ENCODE measurements at regions not wholly inside any gene's neighbourhood (a gene's known extent, or its start where the extent isn't known, plus 50 kb on each side); places are given as distances from the start of the nearest gene placed in this dataset.

DNA sequence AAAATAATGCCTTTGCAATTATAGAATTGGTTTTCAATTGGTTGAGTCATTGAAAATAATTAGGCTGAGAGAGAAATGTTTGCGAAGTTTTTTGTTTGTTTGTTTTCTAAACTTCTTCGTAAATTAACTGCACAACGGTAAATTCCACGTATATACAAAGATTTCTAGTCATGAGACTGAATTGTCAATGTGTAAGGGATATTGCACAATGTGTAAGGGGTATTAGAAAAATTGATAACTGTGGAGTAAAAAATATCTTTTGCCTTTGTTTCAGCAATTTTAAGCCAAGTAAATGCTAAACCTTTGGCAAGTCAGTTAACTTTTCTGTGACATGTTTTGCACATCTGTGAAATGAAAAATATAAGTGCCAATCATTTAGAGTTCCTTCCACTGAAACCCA lies 606.0 kb downstream of the TMEM182 start:
- Histone ChIP-seq H3K27me3 (ENCODE audit: control insufficient read depth, insufficient read depth, low read length) (no peaks in the 10 kb centered on the region), H3K4me3 (ENCODE audit: low read length in 3 of 3) (no peak overlapping the region), H3K27ac (ENCODE audit: low read depth in 2 of 2, low read length in 2 of 2) (no peak overlapping the region), H3K9ac (ENCODE audit: low read length in 3 of 3) (no peak overlapping the region), H3K4me1 (ENCODE audit: control insufficient read depth in 2 of 3, insufficient read depth in 2 of 3, low read depth in 1 of 3, low read length in 3 of 3) (no peaks in the 10 kb centered on the region), H3K36me3 (ENCODE audit: control insufficient read depth in 2 of 3, insufficient read depth in 3 of 3, low read length in 3 of 3) (no peaks in the 10 kb centered on the region), H3K9me3 (ENCODE audit: control insufficient read depth in 2 of 3, insufficient read depth in 1 of 3, low read length in 3 of 3) (no peaks in the 10 kb centered on the region)
- no peak for TF ChIP-seq CTCF (IDR thresholded peaks at IDR 0.05; ENCODE audit: borderline replicate concordance, extremely low read depth, insufficient read depth)
- intact Hi-C loops (cut with DNase I), result no loop called here
- no peak for FAIRE-seq
- DNase-seq, result no peak

DNA sequence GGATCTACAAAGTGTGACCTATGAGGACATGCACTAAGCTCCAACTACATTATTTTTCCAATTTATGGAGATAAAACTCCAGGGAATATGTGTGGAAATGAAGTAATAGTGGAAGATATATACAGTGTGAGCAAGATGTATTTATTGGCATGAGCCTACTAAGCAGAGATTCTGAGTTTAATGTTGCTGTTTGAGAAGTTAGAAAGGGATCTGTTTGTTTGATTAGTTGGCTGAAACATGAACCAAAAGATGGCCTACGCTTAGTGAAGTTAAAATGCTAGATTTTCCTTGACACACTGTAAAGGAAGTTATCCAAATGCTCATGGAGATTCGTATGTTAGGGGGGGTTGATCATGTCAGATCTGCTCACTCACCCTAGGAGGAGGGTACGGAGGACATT lies 621.7 kb downstream of the TMEM182 start:
- H3K27ac ChIP-seq (ENCODE audit: low read depth in 2 of 2, low read length in 2 of 2), result no peak overlapping the region
- no peaks in the 10 kb centered on the region for H3K4me1 ChIP-seq (ENCODE audit: control insufficient read depth in 2 of 3, insufficient read depth in 2 of 3, low read depth in 1 of 3, low read length in 3 of 3)
- H3K4me3 ChIP-seq (ENCODE audit: low read length in 3 of 3), result no peak overlapping the region
- H3K9me3 ChIP-seq (ENCODE audit: control insufficient read depth in 2 of 3, insufficient read depth in 1 of 3, low read length in 3 of 3), result no peaks in the 10 kb centered on the region
- no peak overlapping the region for H3K9ac ChIP-seq (ENCODE audit: low read length in 3 of 3)
- H3K27me3 ChIP-seq (ENCODE audit: control insufficient read depth, insufficient read depth, low read length), result no peaks in the 10 kb centered on the region
- intact Hi-C loops (cut with DNase I), result no loop called here
- H3K36me3 ChIP-seq (ENCODE audit: control insufficient read depth in 2 of 3, insufficient read depth in 3 of 3, low read length in 3 of 3), result no peaks in the 10 kb centered on the region
- DNase-seq, result no peak
- TF ChIP-seq CTCF (IDR thresholded peaks at IDR 0.05; ENCODE audit: borderline replicate concordance, extremely low read depth, insufficient read depth), result no peak
- no peak for FAIRE-seq

DNA sequence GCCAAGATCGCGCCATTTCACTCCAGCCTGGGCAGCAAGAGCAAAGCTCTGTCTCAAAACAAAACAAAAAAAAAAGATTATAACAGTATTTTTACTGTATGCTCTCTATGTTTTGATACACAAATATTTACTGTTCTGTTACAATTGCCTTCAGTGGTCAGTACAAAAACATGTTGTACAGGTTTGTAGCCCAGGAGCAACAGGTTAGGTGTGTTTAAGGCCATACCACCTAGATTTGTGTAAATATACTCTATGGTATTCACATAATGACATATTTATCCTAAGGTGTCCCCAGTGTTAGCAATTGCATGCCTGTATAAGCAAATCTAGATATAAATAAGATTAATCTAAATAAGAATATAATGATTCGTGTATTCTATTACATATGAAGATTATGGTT lies 625.0 kb downstream of the TMEM182 start:
- no peak for FAIRE-seq
- Histone ChIP-seq H3K9ac (ENCODE audit: low read length in 3 of 3) (no peak overlapping the region), H3K27ac (ENCODE audit: low read depth in 2 of 2, low read length in 2 of 2) (no peak overlapping the region), H3K9me3 (ENCODE audit: control insufficient read depth in 2 of 3, insufficient read depth in 1 of 3, low read length in 3 of 3) (no peaks in the 10 kb centered on the region), H3K4me3 (ENCODE audit: low read length in 3 of 3) (no peak overlapping the region), H3K27me3 (ENCODE audit: control insufficient read depth, insufficient read depth, low read length) (no peaks in the 10 kb centered on the region), H3K36me3 (ENCODE audit: control insufficient read depth in 2 of 3, insufficient read depth in 3 of 3, low read length in 3 of 3) (no peaks in the 10 kb centered on the region), H3K4me1 (ENCODE audit: control insufficient read depth in 2 of 3, insufficient read depth in 2 of 3, low read depth in 1 of 3, low read length in 3 of 3) (no peaks in the 10 kb centered on the region)
- no peak for TF ChIP-seq CTCF (IDR thresholded peaks at IDR 0.05; ENCODE audit: borderline replicate concordance, extremely low read depth, insufficient read depth)
- no peak for DNase-seq
- intact Hi-C loops (cut with DNase I), result no loop called here

DNA sequence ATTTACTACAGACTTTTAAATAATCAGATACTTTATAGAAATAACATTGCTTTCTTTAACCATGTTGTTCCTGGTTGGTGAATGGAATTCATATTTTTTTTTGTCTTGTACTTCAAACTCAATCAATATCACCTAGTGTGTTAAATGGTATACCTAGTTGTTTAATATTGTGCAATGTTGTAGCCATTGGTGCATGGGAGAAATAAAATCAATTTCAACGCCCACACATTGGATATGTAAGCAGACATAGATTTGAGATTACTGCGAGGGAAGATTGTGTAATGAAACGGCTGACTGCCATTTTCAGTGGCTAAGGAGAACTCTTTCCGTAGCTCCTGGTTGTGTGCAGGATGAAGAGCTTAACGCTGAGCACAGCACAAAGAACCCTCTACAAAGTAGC lies 626.1 kb downstream of the TMEM182 start:
- Histone ChIP-seq H3K9ac (ENCODE audit: low read length in 3 of 3) (no peak overlapping the region), H3K9me3 (ENCODE audit: control insufficient read depth in 2 of 3, insufficient read depth in 1 of 3, low read length in 3 of 3) (no peaks in the 10 kb centered on the region), H3K4me1 (ENCODE audit: control insufficient read depth in 2 of 3, insufficient read depth in 2 of 3, low read depth in 1 of 3, low read length in 3 of 3) (no peaks in the 10 kb centered on the region), H3K36me3 (ENCODE audit: control insufficient read depth in 2 of 3, insufficient read depth in 3 of 3, low read length in 3 of 3) (no peaks in the 10 kb centered on the region), H3K4me3 (ENCODE audit: low read length in 3 of 3) (no peak overlapping the region), H3K27me3 (ENCODE audit: control insufficient read depth, insufficient read depth, low read length) (no peaks in the 10 kb centered on the region), H3K27ac (ENCODE audit: low read depth in 2 of 2, low read length in 2 of 2) (no peak overlapping the region)
- TF ChIP-seq CTCF (IDR thresholded peaks at IDR 0.05; ENCODE audit: borderline replicate concordance, extremely low read depth, insufficient read depth), result no peak
- FAIRE-seq (no peak), DNase-seq (no peak)
- intact Hi-C loops (cut with DNase I), result no loop called here

All from kidney (tissue), 13 donors.